ENCODE measurements at regions not wholly inside any gene's neighbourhood (a gene's known extent, or its start where the extent isn't known, plus 50 kb on each side); places are given as distances from the start of the nearest gene placed in this dataset.

DNA sequence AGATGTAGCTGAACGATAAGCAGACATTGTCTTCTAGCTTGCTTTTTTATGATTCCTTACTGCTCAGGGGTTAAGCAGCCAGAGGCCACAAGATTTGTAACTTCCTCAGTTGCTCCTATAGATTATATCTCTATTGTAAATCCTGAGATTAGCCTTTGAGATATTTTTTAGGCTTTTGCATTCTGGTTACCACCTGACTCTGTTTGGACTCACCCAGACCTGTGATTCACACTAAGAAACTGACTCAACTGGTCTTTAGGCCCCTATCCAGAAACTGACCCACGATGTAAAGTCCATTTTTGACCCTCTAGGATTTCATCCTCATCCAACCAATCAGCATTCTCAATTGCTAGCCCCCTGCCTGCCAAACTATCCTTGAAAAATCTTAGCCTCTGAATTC, 194.4 kb downstream of the RASSF9 start:
- TF ChIP-seq ZNF121 (CRISPR knock-in tag; conservative IDR thresholded peaks at IDR 0.05), result no peak
- no peak for TF ChIP-seq NR3C1 (CRISPR knock-in tag; IDR thresholded peaks at IDR 0.05)
- TF ChIP-seq MXD1 (CRISPR knock-in tag; IDR thresholded peaks at IDR 0.05; ENCODE audit: borderline replicate concordance, poor library complexity, severe bottlenecking), result no peak
- no peak for TF ChIP-seq ETS2 (tag; IDR thresholded peaks at IDR 0.05; ENCODE audit: borderline replicate concordance, poor library complexity, severe bottlenecking)
- TF ChIP-seq GABPB2 (CRISPR knock-in tag; conservative IDR thresholded peaks at IDR 0.05), result no peak

Measured in K562 (cell line).